HG03196 (cell line): ENCODE measurements at regions not wholly inside any gene's neighbourhood (a gene's known extent, or its start where the extent isn't known, plus 50 kb on each side); places are given as distances from the start of the nearest gene placed in this dataset.
"Not testable (repeated sequence)": the region's sequence is repeated elsewhere in the genome, so short reads cannot be mapped to it uniquely, and the experiment has no call there.

Source experiments
- ATAC-seq: cut with Tn5 transposase; IDR thresholded peaks from one replicate; pipeline ENCODE4 v1.9.1; 2021; ENCODE audit not compliant: unreplicated experiment

- no peak for ATAC-seq
Observed at GRCh38 chr5:124871303-124871702, 124.9 kb upstream of the ZNF608 start.

- ATAC-seq = no peak
Observed at GRCh38 chr5:124872086-124872485, 125.6 kb upstream of the ZNF608 start.

GRCh38 chr5:124872615-124873014, 126.2 kb upstream of the ZNF608 start:
- ATAC-seq = no peak

- ATAC-seq = no peak
Observed at GRCh38 chr5:124873188-124873587, 126.7 kb upstream of the ZNF608 start.

GRCh38 chr5:124873713-124874112, 127.3 kb upstream of the ZNF608 start:
- no peak for ATAC-seq

GRCh38 chr5:124876566-124876965, 130.1 kb upstream of the ZNF608 start:
- ATAC-seq = no peak

- ATAC-seq = no peak
Observed at GRCh38 chr5:124876983-124877382, 130.5 kb upstream of the ZNF608 start.

GRCh38 chr5:124877501-124878146, 131.2 kb upstream of the ZNF608 start:
- no peak for ATAC-seq

GRCh38 chr5:124878583-124879342, 132.3 kb upstream of the ZNF608 start:
- ATAC-seq = no peak

GRCh38 chr5:124880903-124881697, 134.7 kb upstream of the ZNF608 start:
- ATAC-seq = no peak

- ATAC-seq = no peak
Observed at GRCh38 chr5:124883681-124884080, 137.2 kb upstream of the ZNF608 start.

- no peak for ATAC-seq
Observed at GRCh38 chr5:124884114-124884513, 137.7 kb upstream of the ZNF608 start.

GRCh38 chr5:124885490-124885889, 139.1 kb upstream of the ZNF608 start:
- no peak for ATAC-seq

GRCh38 chr5:124887223-124887622, 140.8 kb upstream of the ZNF608 start:
- ATAC-seq = no peak

GRCh38 chr5:124888050-124888506, 141.6 kb upstream of the ZNF608 start:
- ATAC-seq = no peak

GRCh38 chr5:124888622-124889485, 142.4 kb upstream of the ZNF608 start:
- no peak for ATAC-seq

GRCh38 chr5:124889486-124889825, 143.0 kb upstream of the ZNF608 start:
- ATAC-seq = no peak

GRCh38 chr5:124889850-124890249, 143.4 kb upstream of the ZNF608 start:
- no peak for ATAC-seq

- ATAC-seq = not testable (repeated sequence)
Observed at GRCh38 chr5:124890442-124890841, 144.0 kb upstream of the ZNF608 start.

GRCh38 chr5:124891179-124891578, 144.7 kb upstream of the ZNF608 start:
- no peak for ATAC-seq
